HFFc6 (cell line): ENCODE measurements at regions not wholly inside any gene's neighbourhood (a gene's known extent, or its start where the extent isn't known, plus 50 kb on each side); places are given as distances from the start of the nearest gene placed in this dataset.

ENCODE experiments used
- DNase-seq: peaks from one replicate; pipeline ENCODE4 v3.0.0-alpha.2; 2018
- H3K27ac Mint-ChIP-seq: 2 replicates; pipeline ENCODE4 v1.8.0; 2020; ENCODE audit warnings: mild to moderate bottlenecking, mixed read lengths
- H3K27me3 Mint-ChIP-seq: 2 replicates; pipeline ENCODE4 v1.8.0; 2021; ENCODE audit warnings: mild to moderate bottlenecking, moderate library complexity, mixed read lengths; ENCODE audit not compliant: insufficient read depth
- H3K36me3 Mint-ChIP-seq: 2 replicates; pipeline ENCODE4 v1.8.0; 2021; ENCODE audit warnings: low read depth, mixed read lengths
- H3K4me1 Mint-ChIP-seq: 2 replicates; pipeline ENCODE4 v1.8.0; 2020; ENCODE audit warnings: low read depth, mixed read lengths
- H3K4me3 Mint-ChIP-seq: 2 replicates; pipeline ENCODE4 v1.8.0; 2020; ENCODE audit warnings: mild to moderate bottlenecking, moderate library complexity, mixed read lengths
- H3K9me3 Mint-ChIP-seq: 2 replicates; pipeline ENCODE4 v1.8.0; 2020; ENCODE audit warnings: mild to moderate bottlenecking, mixed read lengths
- TF ChIP-seq, protein P1 (sequence below): fragments of 200-600 bp; sonication (generic); IDR thresholded peaks from 2 replicates; pipeline ENCODE4 v1.5.0; 2021; ENCODE audit warnings: antibody characterized with exemption, mild to moderate bottlenecking

DNA sequence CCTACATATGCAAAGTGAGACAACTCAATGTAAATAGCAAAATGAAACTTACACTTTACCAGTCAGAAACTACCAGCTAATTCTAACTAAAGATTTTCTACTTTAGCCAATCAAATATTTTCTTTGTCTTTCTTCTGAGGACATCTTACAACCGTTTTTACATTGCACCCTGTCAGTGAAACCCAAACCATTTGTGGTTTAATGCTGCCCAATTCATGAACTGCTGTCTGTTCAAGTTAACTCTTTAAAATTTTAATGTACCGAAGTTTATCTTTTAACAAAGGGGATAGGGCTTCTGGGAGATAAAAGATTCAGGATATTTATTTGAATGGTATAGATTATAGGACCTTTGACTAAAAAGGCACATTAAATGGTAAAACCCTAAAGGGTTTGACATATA is 121.3 kb upstream of the HDDC2 start:
- peaks cover 7% of the 10 kb centered on the region for H3K9me3 Mint-ChIP-seq
- H3K4me1 Mint-ChIP-seq = no peaks in the 10 kb centered on the region
- no peaks in the 10 kb centered on the region for H3K36me3 Mint-ChIP-seq
- TF ChIP-seq, protein P1, sequence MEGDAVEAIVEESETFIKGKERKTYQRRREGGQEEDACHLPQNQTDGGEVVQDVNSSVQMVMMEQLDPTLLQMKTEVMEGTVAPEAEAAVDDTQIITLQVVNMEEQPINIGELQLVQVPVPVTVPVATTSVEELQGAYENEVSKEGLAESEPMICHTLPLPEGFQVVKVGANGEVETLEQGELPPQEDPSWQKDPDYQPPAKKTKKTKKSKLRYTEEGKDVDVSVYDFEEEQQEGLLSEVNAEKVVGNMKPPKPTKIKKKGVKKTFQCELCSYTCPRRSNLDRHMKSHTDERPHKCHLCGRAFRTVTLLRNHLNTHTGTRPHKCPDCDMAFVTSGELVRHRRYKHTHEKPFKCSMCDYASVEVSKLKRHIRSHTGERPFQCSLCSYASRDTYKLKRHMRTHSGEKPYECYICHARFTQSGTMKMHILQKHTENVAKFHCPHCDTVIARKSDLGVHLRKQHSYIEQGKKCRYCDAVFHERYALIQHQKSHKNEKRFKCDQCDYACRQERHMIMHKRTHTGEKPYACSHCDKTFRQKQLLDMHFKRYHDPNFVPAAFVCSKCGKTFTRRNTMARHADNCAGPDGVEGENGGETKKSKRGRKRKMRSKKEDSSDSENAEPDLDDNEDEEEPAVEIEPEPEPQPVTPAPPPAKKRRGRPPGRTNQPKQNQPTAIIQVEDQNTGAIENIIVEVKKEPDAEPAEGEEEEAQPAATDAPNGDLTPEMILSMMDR = no peak
- H3K4me3 Mint-ChIP-seq = no peak overlapping the region
- no peak overlapping the region for H3K27ac Mint-ChIP-seq
- no peaks in the 10 kb centered on the region; the same call in 1 of the 2 replicates for H3K27me3 Mint-ChIP-seq
- no peak for DNase-seq

- H3K27me3 Mint-ChIP-seq = no peaks in the 10 kb centered on the region; the same call in 1 of the 2 replicates
- no peaks in the 10 kb centered on the region for H3K4me1 Mint-ChIP-seq
- TF ChIP-seq, protein P1 = no peak
- H3K27ac Mint-ChIP-seq = no peak overlapping the region
- no peak overlapping the region for H3K4me3 Mint-ChIP-seq
- H3K36me3 Mint-ChIP-seq = no peaks in the 10 kb centered on the region; the same call in 1 of the 2 replicates
- DNase-seq = no peak
- H3K9me3 Mint-ChIP-seq = peaks cover 24% of the 10 kb centered on the region
Measured at GRCh38 chr6:125431971-125432370, 130.2 kb upstream of the HDDC2 start.

- no peaks in the 10 kb centered on the region for H3K27me3 Mint-ChIP-seq
- no peaks in the 10 kb centered on the region; the same call in 1 of the 2 replicates for H3K36me3 Mint-ChIP-seq
- peaks cover 28% of the 10 kb centered on the region for H3K9me3 Mint-ChIP-seq
- TF ChIP-seq, protein P1 = no peak
- H3K27ac Mint-ChIP-seq = no peak overlapping the region
- DNase-seq = no peak
- no peak overlapping the region for H3K4me3 Mint-ChIP-seq
- H3K4me1 Mint-ChIP-seq = no peaks in the 10 kb centered on the region
Measured at GRCh38 chr6:125432963-125433362, 131.2 kb upstream of the HDDC2 start.

DNA sequence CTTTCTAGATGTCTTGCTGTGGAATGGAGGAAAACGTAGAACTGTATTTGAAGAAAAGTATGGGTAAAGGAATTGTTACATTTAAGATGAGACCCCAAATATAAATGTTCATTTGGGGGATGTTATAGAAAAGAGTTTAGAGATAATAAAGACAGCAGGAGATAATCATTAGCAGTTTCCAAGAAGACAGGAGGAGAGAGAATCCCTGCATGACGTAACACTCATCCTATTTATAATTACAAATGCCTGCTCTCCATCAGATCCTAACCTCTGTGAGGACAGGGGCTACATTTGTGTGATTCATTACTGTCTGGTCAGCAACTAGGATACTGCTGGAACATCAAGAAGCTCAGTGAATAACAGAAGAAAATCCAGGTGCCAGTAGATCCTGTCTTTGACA is 133.0 kb upstream of the HDDC2 start:
- Mint-ChIP-seq H3K36me3 (no peaks in the 10 kb centered on the region; the same call in 1 of the 2 replicates), H3K4me3 (no peak overlapping the region), H3K4me1 (no peaks in the 10 kb centered on the region), H3K27me3 (no peaks in the 10 kb centered on the region), H3K27ac (no peak overlapping the region), H3K9me3 (peaks cover 24% of the 10 kb centered on the region)
- TF ChIP-seq, protein P1 = no peak
- no peak for DNase-seq

DNA sequence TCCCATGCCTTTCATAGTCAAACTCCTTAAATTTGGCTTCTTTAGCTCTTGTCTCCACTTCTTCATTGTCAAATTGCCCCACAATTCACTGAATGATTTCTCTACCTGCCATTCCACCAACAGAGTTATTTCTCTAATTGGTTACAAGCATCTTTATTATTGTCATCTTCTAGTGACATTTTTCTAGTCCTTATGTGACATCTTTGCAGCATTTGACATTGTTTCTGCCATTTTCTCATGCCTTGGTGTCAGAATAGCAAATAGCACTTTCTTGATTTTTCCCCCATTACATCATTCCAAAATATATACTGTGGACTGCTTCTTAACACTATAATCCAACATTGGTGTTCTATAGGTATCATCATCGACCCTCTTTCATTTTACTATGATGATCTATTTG is 137.7 kb upstream of the HDDC2 start:
- Mint-ChIP-seq H3K4me3 (no peak overlapping the region), H3K27me3 (no peaks in the 10 kb centered on the region), H3K4me1 (no peaks in the 10 kb centered on the region), H3K9me3 (peaks cover 11% of the 10 kb centered on the region), H3K27ac (no peak overlapping the region), H3K36me3 (no peaks in the 10 kb centered on the region)
- TF ChIP-seq, protein P1 = no peak
- DNase-seq = no peak
